Mesenteric fat pad (tissue), 1 donor: ENCODE measurements at regions not wholly inside any gene's neighbourhood (a gene's known extent, or its start where the extent isn't known, plus 50 kb on each side); places are given as distances from the start of the nearest gene placed in this dataset.
"Not testable (repeated sequence)": the region's sequence is repeated elsewhere in the genome, so short reads cannot be mapped to it uniquely, and the experiment has no call there.

Source experiments
- DNase-seq: peaks from one replicate; pipeline ENCODE4 v3.0.0-alpha.2; 2020; ENCODE audit warnings: low spot score
- donor health status: DM: yes; HTN: yes; CAD: no.

GRCh38 chr12:87272851-87273250 lies 756.4 kb downstream of the C12orf50 start:
- no peak for DNase-seq

GRCh38 chr12:87270919-87271318 lies 758.3 kb downstream of the C12orf50 start:
- DNase-seq, result no peak

GRCh38 chr12:87266305-87266704 lies 762.9 kb downstream of the C12orf50 start:
- DNase-seq, result no peak

- DNase-seq, result no peak
Measured at GRCh38 chr12:87259391-87259790, 769.8 kb downstream of the C12orf50 start.

- DNase-seq, result no peak
Measured at GRCh38 chr12:87254381-87255030, 774.7 kb downstream of the C12orf50 start.

GRCh38 chr12:87253157-87253556 lies 776.0 kb downstream of the C12orf50 start:
- DNase-seq, result no peak

- no peak for DNase-seq
Measured at GRCh38 chr12:87246726-87247125, 782.5 kb downstream of the C12orf50 start.

GRCh38 chr12:87238466-87238865 lies 790.7 kb downstream of the C12orf50 start:
- no peak for DNase-seq

- DNase-seq, result no peak
Measured at GRCh38 chr12:87234898-87235297, 794.3 kb downstream of the C12orf50 start.

- no peak for DNase-seq
Measured at GRCh38 chr12:87233671-87234070, 795.5 kb downstream of the C12orf50 start.

GRCh38 chr12:87231818-87232217 lies 797.4 kb downstream of the C12orf50 start:
- no peak for DNase-seq

GRCh38 chr12:87230441-87230840 lies 798.8 kb downstream of the C12orf50 start:
- DNase-seq, result no peak

- DNase-seq, result no peak
Measured at GRCh38 chr12:87227162-87227561, 802.0 kb downstream of the C12orf50 start.

- DNase-seq, result no peak
Measured at GRCh38 chr12:87217491-87217890, 811.7 kb downstream of the C12orf50 start.

- DNase-seq, result no peak
Measured at GRCh38 chr12:87216436-87216835, 812.8 kb downstream of the C12orf50 start.

- DNase-seq, result no peak
Measured at GRCh38 chr12:87202189-87202588, 827.0 kb downstream of the C12orf50 start.

- DNase-seq, result no peak
Measured at GRCh38 chr12:87201598-87201997, 827.6 kb downstream of the C12orf50 start.

- no peak for DNase-seq
Measured at GRCh38 chr12:87200289-87200979, 828.8 kb downstream of the C12orf50 start.

- no peak for DNase-seq
Measured at GRCh38 chr12:87198181-87198580, 831.0 kb downstream of the C12orf50 start.

- DNase-seq, result no peak
Measured at GRCh38 chr12:87196321-87196720, 832.9 kb downstream of the C12orf50 start.

GRCh38 chr12:87194389-87194788 lies 834.8 kb downstream of the C12orf50 start:
- not testable (repeated sequence) for DNase-seq

- DNase-seq, result no peak
Measured at GRCh38 chr12:87185367-87185766, 843.8 kb downstream of the C12orf50 start.

- no peak for DNase-seq
Measured at GRCh38 chr12:87182696-87183233, 846.4 kb downstream of the C12orf50 start.
